ENCODE measurements at regions not wholly inside any gene's neighbourhood (a gene's known extent, or its start where the extent isn't known, plus 50 kb on each side); places are given as distances from the start of the nearest gene placed in this dataset.

- ChIA-PET POLR2A (no interaction called here), CTCF (no interaction called here)
- intact Hi-C loops (cut with micrococcal nuclease), result no loop called here
- no peak for TF ChIP-seq CTCF (IDR thresholded peaks at IDR 0.05; ENCODE audit: unreplicated experiment)
- Mint-ChIP-seq H3K27me3 (ENCODE audit: insufficient read depth, unreplicated experiment) (no peaks in the 10 kb centered on the region), H3K9me3 (ENCODE audit: unreplicated experiment) (peaks cover 33% of the 10 kb centered on the region), H3K4me1 (ENCODE audit: insufficient read depth, unreplicated experiment) (no peaks in the 10 kb centered on the region), H3K27ac (ENCODE audit: low read depth, unreplicated experiment) (no peak overlapping the region), H3K4me3 (ENCODE audit: unreplicated experiment) (no peak overlapping the region), H3K36me3 (ENCODE audit: insufficient read depth, unreplicated experiment) (no peaks in the 10 kb centered on the region)
- no TSS peak for BruUV-seq (replicated peaks)
- no peak for DNase-seq (ENCODE audit: unreplicated experiment)
These were observed 51.2 kb upstream of the CCK start for GRCh38 chr3:42317137-42317536.

Data from MCF 10A (cell line).